Neural cell (in vitro differentiated cells): ENCODE measurements at regions not wholly inside any gene's neighbourhood (a gene's known extent, or its start where the extent isn't known, plus 50 kb on each side); places are given as distances from the start of the nearest gene placed in this dataset.

Source experiments
- H2AFZ ChIP-seq: fragments of 200-600, 300-800 bp; sonication (generic), shearing (Covaris generic); 2 replicates; pipeline ENCODE4 v1.6.0; 2014; ENCODE audit warnings: low read depth, mild to moderate bottlenecking, antibody characterized with exemption, low read length, moderate library complexity
- H3F3A ChIP-seq: fragments of 200-600 bp; shearing (Covaris generic); 2 replicates; pipeline ENCODE4 v1.6.1; 2016; ENCODE audit warnings: mild to moderate bottlenecking, moderate library complexity, mixed read lengths, antibody characterized with exemption, low read length; ENCODE audit not compliant: insufficient read depth, poor library complexity, severe bottlenecking
- H3K27ac ChIP-seq: fragments of 200-600, 300-800 bp; sonication (generic), shearing (Covaris generic); 2 replicates; pipeline ENCODE4 v1.5.1; 2014; ENCODE audit warnings: mild to moderate bottlenecking, low read length, moderate library complexity
- H3K27me3 ChIP-seq: fragments of 300-800, 200-600 bp; sonication (generic), shearing (Covaris generic); 2 replicates; pipeline ENCODE4 v1.6.0; 2014; ENCODE audit warnings: mild to moderate bottlenecking, low read depth, low read length, moderate library complexity; ENCODE audit not compliant: insufficient read depth
- H3K36me3 ChIP-seq: fragments of 300-800, 200-600 bp; sonication (generic), shearing (Covaris generic); 2 replicates; pipeline ENCODE4 v1.5.1; 2014; ENCODE audit warnings: mild to moderate bottlenecking, antibody characterized with exemption, low read length, moderate library complexity; ENCODE audit not compliant: insufficient read depth
- H3K4me2 ChIP-seq: fragments of 300-800, 200-600 bp; sonication (generic), shearing (Covaris generic); 2 replicates; pipeline ENCODE4 v1.6.0; 2014; ENCODE audit warnings: mild to moderate bottlenecking, low read length
- H3K4me3 ChIP-seq: fragments of 300-800, 200-600 bp; sonication (generic), shearing (Covaris generic); 2 replicates; pipeline ENCODE4 v1.5.1; 2014; ENCODE audit warnings: mild to moderate bottlenecking, low read length, moderate library complexity
- H3K79me2 ChIP-seq: fragments of 200-600 bp; shearing (Covaris generic); replicated peaks from 2 replicates; pipeline ENCODE4 v1.6.0; 2014; ENCODE audit warnings: mild to moderate bottlenecking, low read length, moderate library complexity; ENCODE audit not compliant: insufficient read depth
- H3K9ac ChIP-seq: fragments of 300-800, 200-600 bp; sonication (generic), shearing (Covaris generic); 2 replicates; pipeline ENCODE4 v1.6.1; 2016; ENCODE audit warnings: mild to moderate bottlenecking, low read length, mixed read lengths
- H3K9me2 ChIP-seq: fragments of 200-600 bp; shearing (Covaris generic); 2 replicates; pipeline ENCODE4 v1.6.1; 2016; ENCODE audit warnings: mild to moderate bottlenecking, low read length, mixed read lengths; ENCODE audit not compliant: insufficient read depth
- H3K9me3 ChIP-seq: fragments of 200-600, 300-800 bp; sonication (generic), shearing (Covaris generic); 2 replicates; pipeline ENCODE4 v1.6.1; 2016; ENCODE audit warnings: mild to moderate bottlenecking, mixed run types, low read length, moderate library complexity, mixed read lengths
- H4K20me1 ChIP-seq: fragments of 200-600 bp; shearing (Covaris generic); 2 replicates; pipeline ENCODE4 v1.6.1; 2016; ENCODE audit warnings: mild to moderate bottlenecking, mixed run types; ENCODE audit not compliant: insufficient read depth
- EP300 ChIP-seq: fragments of 450-650 bp; conservative IDR thresholded peaks from 2 replicates; pipeline ENCODE4 v1.6.1; 2014; ENCODE audit warnings: antibody characterized with exemption, mild to moderate bottlenecking, moderate library complexity; ENCODE audit not compliant: poor library complexity, severe bottlenecking
- EZH2 ChIP-seq: fragments of 200-600, 300-800 bp; shearing (Covaris generic), sonication (generic); IDR thresholded peaks from 2 replicates; pipeline ENCODE4 v1.6.1; 2014; ENCODE audit warnings: antibody characterized with exemption, low read length, borderline replicate concordance, mild to moderate bottlenecking; ENCODE audit not compliant: insufficient read depth, poor library complexity, severe bottlenecking
- MXI1 ChIP-seq: fragments of 450-650 bp; conservative IDR thresholded peaks from 2 replicates; pipeline ENCODE4 v1.6.1; 2014; ENCODE audit warnings: antibody characterized with exemption, mild to moderate bottlenecking; ENCODE audit not compliant: poor library complexity, severe bottlenecking
- POLR2AphosphoS5 ChIP-seq: IDR thresholded peaks from 2 replicates; pipeline ENCODE4 v1.6.1; 2012
- RAD21 ChIP-seq: fragments of 450-650 bp; conservative IDR thresholded peaks from 2 replicates; pipeline ENCODE4 v1.6.1; 2014; ENCODE audit warnings: antibody characterized with exemption, mild to moderate bottlenecking, moderate library complexity
- SMC3 ChIP-seq: fragments of 450-650 bp; conservative IDR thresholded peaks from 2 replicates; pipeline ENCODE4 v1.6.1; 2014; ENCODE audit warnings: antibody characterized with exemption, mild to moderate bottlenecking, moderate library complexity; ENCODE audit not compliant: poor library complexity
- TAF1 ChIP-seq: IDR thresholded peaks from 2 replicates; pipeline ENCODE4 v1.6.1; 2012; ENCODE audit warnings: low read depth
- TF ChIP-seq, protein P1 (sequence below): fragments of 450-650 bp; IDR thresholded peaks from 2 replicates; pipeline ENCODE4 v1.5.1; 2014; ENCODE audit warnings: antibody characterized with exemption, mild to moderate bottlenecking, moderate library complexity; ENCODE audit not compliant: poor library complexity, severe bottlenecking
- TF ChIP-seq, protein P2 (sequence below): IDR thresholded peaks from 2 replicates; pipeline ENCODE4 v1.6.1; 2012; ENCODE audit warnings: borderline replicate concordance

DNA sequence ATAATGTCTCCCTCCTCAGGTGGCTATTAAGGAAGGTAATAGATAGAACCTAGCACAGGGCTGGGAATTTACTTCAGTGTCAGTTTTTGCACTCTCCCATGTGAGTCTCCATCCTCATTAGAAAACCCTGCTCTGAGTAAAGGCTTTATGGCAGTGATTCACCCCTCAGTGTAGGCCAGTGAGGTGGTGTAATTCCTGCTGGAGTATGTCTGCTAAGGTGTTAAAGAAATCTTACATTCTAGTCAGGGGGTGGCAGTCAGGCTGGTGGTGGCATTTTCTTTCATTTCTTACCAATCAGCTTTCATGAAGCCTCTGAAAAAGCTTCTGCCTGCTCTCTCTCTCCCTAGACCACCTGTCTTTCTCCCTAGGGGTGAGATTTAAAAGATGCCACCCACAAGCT, 138.8 kb upstream of the CCL2 start:
- Histone ChIP-seq H3K27ac (no peak overlapping the region), H3K9ac (no peak overlapping the region), H3K79me2 (no peaks in the 10 kb centered on the region)

DNA sequence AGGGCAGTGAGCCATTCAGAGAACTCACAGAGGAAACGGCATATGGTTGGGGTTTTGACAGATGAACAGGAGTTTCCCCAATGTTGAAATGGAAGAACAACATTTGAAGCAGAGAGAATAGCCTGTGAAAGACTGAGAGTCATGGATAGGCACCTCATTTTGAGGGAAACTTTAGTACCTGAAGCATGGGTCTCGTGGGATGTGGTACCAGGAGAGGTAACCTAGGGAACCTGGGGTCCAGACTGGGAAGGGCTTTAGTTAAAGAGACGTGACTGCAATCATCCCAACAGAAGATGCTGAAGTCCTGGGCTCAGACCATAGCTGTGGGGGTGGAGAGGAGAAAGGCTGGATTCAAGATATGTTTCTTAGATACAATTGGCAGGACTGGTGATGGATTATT, 137.8 kb upstream of the CCL2 start:
- Histone ChIP-seq H3K4me2 (no peak overlapping the region), H3K9me2 (no peaks in the 10 kb centered on the region), H3K9me3 (no peaks in the 10 kb centered on the region), H3K79me2 (no peaks in the 10 kb centered on the region), H3K36me3 (no peaks in the 10 kb centered on the region), H4K20me1 (no peaks in the 10 kb centered on the region), H3F3A (no peaks in the 10 kb centered on the region), H3K4me3 (no peak overlapping the region), H3K9ac (no peak overlapping the region), H3K27me3 (no peaks in the 10 kb centered on the region), H2AFZ (no peak overlapping the region), H3K27ac (no peak overlapping the region)
- TF ChIP-seq MXI1: no peak
- TF ChIP-seq, protein P1, sequence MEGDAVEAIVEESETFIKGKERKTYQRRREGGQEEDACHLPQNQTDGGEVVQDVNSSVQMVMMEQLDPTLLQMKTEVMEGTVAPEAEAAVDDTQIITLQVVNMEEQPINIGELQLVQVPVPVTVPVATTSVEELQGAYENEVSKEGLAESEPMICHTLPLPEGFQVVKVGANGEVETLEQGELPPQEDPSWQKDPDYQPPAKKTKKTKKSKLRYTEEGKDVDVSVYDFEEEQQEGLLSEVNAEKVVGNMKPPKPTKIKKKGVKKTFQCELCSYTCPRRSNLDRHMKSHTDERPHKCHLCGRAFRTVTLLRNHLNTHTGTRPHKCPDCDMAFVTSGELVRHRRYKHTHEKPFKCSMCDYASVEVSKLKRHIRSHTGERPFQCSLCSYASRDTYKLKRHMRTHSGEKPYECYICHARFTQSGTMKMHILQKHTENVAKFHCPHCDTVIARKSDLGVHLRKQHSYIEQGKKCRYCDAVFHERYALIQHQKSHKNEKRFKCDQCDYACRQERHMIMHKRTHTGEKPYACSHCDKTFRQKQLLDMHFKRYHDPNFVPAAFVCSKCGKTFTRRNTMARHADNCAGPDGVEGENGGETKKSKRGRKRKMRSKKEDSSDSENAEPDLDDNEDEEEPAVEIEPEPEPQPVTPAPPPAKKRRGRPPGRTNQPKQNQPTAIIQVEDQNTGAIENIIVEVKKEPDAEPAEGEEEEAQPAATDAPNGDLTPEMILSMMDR: no peak
- no peak for TF ChIP-seq EP300
- TF ChIP-seq EZH2: no peak

More for the DNA sequence above, 138.8 kb upstream of the CCL2 start:
- Histone ChIP-seq H2AFZ (no peak overlapping the region), H4K20me1 (no peaks in the 10 kb centered on the region), H3K4me2 (no peak overlapping the region), H3F3A (no peaks in the 10 kb centered on the region), H3K27me3 (no peaks in the 10 kb centered on the region), H3K4me3 (no peak overlapping the region), H3K36me3 (no peaks in the 10 kb centered on the region), H3K9me3 (no peaks in the 10 kb centered on the region), H3K9me2 (no peaks in the 10 kb centered on the region)
- TF ChIP-seq, protein P1: no peak
- no peak for TF ChIP-seq RAD21
- no peak for TF ChIP-seq EP300
- no peak for TF ChIP-seq MXI1
- TF ChIP-seq, protein P2, sequence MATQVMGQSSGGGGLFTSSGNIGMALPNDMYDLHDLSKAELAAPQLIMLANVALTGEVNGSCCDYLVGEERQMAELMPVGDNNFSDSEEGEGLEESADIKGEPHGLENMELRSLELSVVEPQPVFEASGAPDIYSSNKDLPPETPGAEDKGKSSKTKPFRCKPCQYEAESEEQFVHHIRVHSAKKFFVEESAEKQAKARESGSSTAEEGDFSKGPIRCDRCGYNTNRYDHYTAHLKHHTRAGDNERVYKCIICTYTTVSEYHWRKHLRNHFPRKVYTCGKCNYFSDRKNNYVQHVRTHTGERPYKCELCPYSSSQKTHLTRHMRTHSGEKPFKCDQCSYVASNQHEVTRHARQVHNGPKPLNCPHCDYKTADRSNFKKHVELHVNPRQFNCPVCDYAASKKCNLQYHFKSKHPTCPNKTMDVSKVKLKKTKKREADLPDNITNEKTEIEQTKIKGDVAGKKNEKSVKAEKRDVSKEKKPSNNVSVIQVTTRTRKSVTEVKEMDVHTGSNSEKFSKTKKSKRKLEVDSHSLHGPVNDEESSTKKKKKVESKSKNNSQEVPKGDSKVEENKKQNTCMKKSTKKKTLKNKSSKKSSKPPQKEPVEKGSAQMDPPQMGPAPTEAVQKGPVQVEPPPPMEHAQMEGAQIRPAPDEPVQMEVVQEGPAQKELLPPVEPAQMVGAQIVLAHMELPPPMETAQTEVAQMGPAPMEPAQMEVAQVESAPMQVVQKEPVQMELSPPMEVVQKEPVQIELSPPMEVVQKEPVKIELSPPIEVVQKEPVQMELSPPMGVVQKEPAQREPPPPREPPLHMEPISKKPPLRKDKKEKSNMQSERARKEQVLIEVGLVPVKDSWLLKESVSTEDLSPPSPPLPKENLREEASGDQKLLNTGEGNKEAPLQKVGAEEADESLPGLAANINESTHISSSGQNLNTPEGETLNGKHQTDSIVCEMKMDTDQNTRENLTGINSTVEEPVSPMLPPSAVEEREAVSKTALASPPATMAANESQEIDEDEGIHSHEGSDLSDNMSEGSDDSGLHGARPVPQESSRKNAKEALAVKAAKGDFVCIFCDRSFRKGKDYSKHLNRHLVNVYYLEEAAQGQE: no peak
- no peak for TF ChIP-seq SMC3
- no peak for TF ChIP-seq TAF1
- TF ChIP-seq EZH2: no peak
- TF ChIP-seq POLR2AphosphoS5: no peak
